GM12878 (cell line): ENCODE measurements at regions not wholly inside any gene's neighbourhood (a gene's known extent, or its start where the extent isn't known, plus 50 kb on each side); places are given as distances from the start of the nearest gene placed in this dataset.

Experiments
- ATAC-seq: fragments of 200-7000 bp; cut with Tn5 transposase; 3 replicates; pipeline ENCODE4 v1.9.1; 2020; ENCODE audit warnings: mild to moderate bottlenecking, moderate library complexity
- BruUV-seq: library from RNA; stranded (reverse); fragments of 400-500 nt; replicated peaks from 2 replicates; lab custom pipeline; 2021; lab: Mats Ljungman, UMichigan
- CTCF ChIA-PET: fragments of 300-600 bp; sonication (Branson Sonifier 250); formaldehyde crosslinking; extraction: SDS; loops from one replicate; lab custom pipeline; 2021; ENCODE audit warnings: inconsistent platforms; lab: Yijun Ruan, JAX
- POLR2A ChIA-PET: fragments of 350-600 bp; formaldehyde crosslinking; extraction: SDS; loops from one replicate; lab custom pipeline; 2021; ENCODE audit warnings: inconsistent platforms; lab: Charles Lee
- RAD21 ChIA-PET: fragments of 300-600 bp; sonication (Branson Sonifier 250); formaldehyde crosslinking; loops from one replicate; lab custom pipeline; 2023; ENCODE audit warnings: antibody characterized with exemption; ENCODE audit not compliant: unreplicated experiment; lab: Charles Lee
- SMC1A ChIA-PET: fragments of 300-600 bp; sonication (Branson Sonifier 250); formaldehyde crosslinking; loops from one replicate; lab custom pipeline; 2023; ENCODE audit not compliant: unreplicated experiment, uncharacterized antibody; lab: Charles Lee
- DNase-seq: peaks from one replicate; pipeline ENCODE4 v3.0.0-alpha.2; 2011; ENCODE audit warnings: low read depth, low spot score
- FAIRE-seq: peaks from 3 replicates; lab custom pipeline; 2011; peaks lifted over from hg19 to GRCh38; lab: Jason Lieb, UNC
- H2AFZ ChIP-seq: 2 replicates; pipeline ENCODE4 v1.6.0; 2011; ENCODE audit warnings: low read depth, low read length, control low read depth; ENCODE audit not compliant: control insufficient read depth
- H3K27ac ChIP-seq: 2 replicates; pipeline ENCODE4 v1.5.1; 2011; ENCODE audit warnings: control low read depth; ENCODE audit not compliant: control insufficient read depth, insufficient read depth
- H3K27me3 ChIP-seq, 2 experiments: replicated peaks in 1 of 2; 2 replicates each; pipeline versions ENCODE4 v1.6.0 to v1.6.1; 2011; ENCODE audit warnings: low read length in 1 of 2; ENCODE audit not compliant: control insufficient read depth in 2 of 2, insufficient read depth in 2 of 2
- H3K36me3 ChIP-seq, 2 experiments: 2 replicates each; pipeline ENCODE4 v1.5.1; 2011; ENCODE audit warnings: low read length in 1 of 2; ENCODE audit not compliant: control insufficient read depth in 2 of 2, insufficient read depth in 2 of 2
- H3K4me1 ChIP-seq: 2 replicates; pipeline ENCODE4 v1.6.1; 2011; ENCODE audit warnings: mild to moderate bottlenecking, low read length, moderate library complexity, mixed read lengths; ENCODE audit not compliant: control insufficient read depth, insufficient read depth
- H3K4me2 ChIP-seq: 2 replicates; pipeline ENCODE4 v1.6.0; 2011; ENCODE audit warnings: control low read depth; ENCODE audit not compliant: control insufficient read depth, insufficient read depth
- H3K4me3 ChIP-seq: fragments of 200-600 bp; sonication (generic); 2 replicates; pipeline ENCODE4 v1.5.1; 2016
- H3K79me2 ChIP-seq: 2 replicates; pipeline ENCODE4 v1.6.0; 2011; ENCODE audit warnings: low read length; ENCODE audit not compliant: control insufficient read depth, insufficient read depth
- H3K9ac ChIP-seq: 2 replicates; pipeline ENCODE4 v1.8.0; 2011; ENCODE audit warnings: low read length, control low read depth, mixed read lengths; ENCODE audit not compliant: control insufficient read depth, insufficient read depth
- H3K9me3 ChIP-seq: replicated peaks from 3 replicates; pipeline ENCODE4 v1.5.1; 2011; ENCODE audit warnings: mild to moderate bottlenecking, low read length; ENCODE audit not compliant: control insufficient read depth, insufficient read depth
- H4K20me1 ChIP-seq: 2 replicates; pipeline ENCODE4 v1.6.0; 2011; ENCODE audit not compliant: control insufficient read depth, insufficient read depth
- ASH2L ChIP-seq: fragments of 300-600, 200-600 bp; sonication (generic); IDR thresholded peaks from 2 replicates; pipeline ENCODE4 v1.6.1; 2017; ENCODE audit warnings: low read depth, mild to moderate bottlenecking, borderline replicate concordance
- BHLHE40 ChIP-seq, 2 experiments: fragments of 450-650 bp in 1 of 2; IDR thresholded peaks; 2 replicates each; pipeline ENCODE4 v1.6.1; 2011 to 2017; ENCODE audit warnings: low read depth in 2 of 2, borderline replicate concordance in 1 of 2, improper control_type of control experiment in 1 of 2, low read length in 1 of 2, mild to moderate bottlenecking in 1 of 2
- CHD1 ChIP-seq: IDR thresholded peaks from 2 replicates; pipeline ENCODE4 v1.6.1; 2012; ENCODE audit warnings: low read depth, low read length, improper control_type of control experiment
- EP300 ChIP-seq, 2 experiments: fragments of 150-350 bp in 1 of 2; IDR thresholded peaks; 2 replicates each; pipeline ENCODE4 v1.6.1; 2011 to 2012; ENCODE audit warnings: low read depth in 2 of 2, low read length in 2 of 2, borderline replicate concordance in 1 of 2, improper control_type of control experiment in 1 of 2, inconsistent platforms in 1 of 2; ENCODE audit not compliant: control insufficient read depth in 1 of 2
- ESRRA ChIP-seq: IDR thresholded peaks from 2 replicates; pipeline ENCODE4 v1.6.1; 2012; ENCODE audit warnings: mild to moderate bottlenecking, low read length, improper control_type of control experiment
- HDAC2 ChIP-seq: fragments of 200-600 bp; sonication (generic); IDR thresholded peaks from 2 replicates; pipeline ENCODE4 v1.6.1; 2017
- HDAC6 ChIP-seq: fragments of 200-600 bp; sonication (generic); IDR thresholded peaks from one replicate; pipeline ENCODE4 v1.8.0; 2017; ENCODE audit warnings: antibody characterized with exemption; ENCODE audit not compliant: unreplicated experiment
- PAX8 ChIP-seq: fragments of 450-650 bp; IDR thresholded peaks from 2 replicates; pipeline ENCODE4 v1.6.1; 2017; ENCODE audit warnings: mild to moderate bottlenecking, moderate library complexity
- PML ChIP-seq: IDR thresholded peaks from 2 replicates; pipeline ENCODE4 v1.6.1; 2012; ENCODE audit warnings: low read length, inconsistent platforms
- SP1 ChIP-seq: IDR thresholded peaks from one replicate; pipeline ENCODE4 v1.6.1; 2011; ENCODE audit warnings: low read depth, low read length
- SREBF1 ChIP-seq: IDR thresholded peaks from 2 replicates; pipeline ENCODE4 v1.6.1; 2012; ENCODE audit warnings: mild to moderate bottlenecking, low read length
- TCF12 ChIP-seq: IDR thresholded peaks from 2 replicates; pipeline ENCODE4 v1.6.1; 2011; ENCODE audit warnings: low read depth, mild to moderate bottlenecking, low read length
- TCF3 ChIP-seq: IDR thresholded peaks from 2 replicates; pipeline ENCODE4 v1.6.1; 2012; ENCODE audit warnings: low read depth, mild to moderate bottlenecking, low read length, borderline replicate concordance; ENCODE audit not compliant: insufficient read depth
- ZNF24 ChIP-seq: fragments of 450-650 bp; IDR thresholded peaks from 2 replicates; pipeline ENCODE4 v1.6.1; 2017; ENCODE audit warnings: antibody characterized with exemption, mild to moderate bottlenecking
- WGBS: methylation state at CpG from one replicate; pipeline ENCODE4 v1.1.6; 2016; ENCODE audit warnings: low lambda C conversion rate; ENCODE audit not compliant: insufficient replicate concordance, insufficient coverage; ENCODE audit errors: missing lambda C conversion rate; 5-methylcytosine and 5-hydroxymethylcytosine counted together
- in situ Hi-C: fragments of 300-500 bp; cut with MboI; formaldehyde crosslinking; loops from 9 replicates; pipeline ENCODE4 v1.14.3; 2018; ENCODE audit warnings: mixed read lengths
- intact Hi-C: fragments of 100-400 bp; cut with micrococcal nuclease; formaldehyde crosslinking; loops from one replicate; pipeline ENCODE4 v1.14.2; 2022; ENCODE audit not compliant: unreplicated experiment
- TF ChIP-seq, protein P1 (sequence below): fragments of 150-350 bp; IDR thresholded peaks from 2 replicates; pipeline ENCODE4 v1.6.1; 2014; ENCODE audit warnings: mild to moderate bottlenecking, low read depth, low read length
- TF ChIP-seq, protein P2 (sequence below): IDR thresholded peaks from 2 replicates; pipeline ENCODE4 v1.6.1; 2011; ENCODE audit warnings: low read depth, mild to moderate bottlenecking, low read length, moderate library complexity, borderline replicate concordance; ENCODE audit errors: extremely low read depth

DNA sequence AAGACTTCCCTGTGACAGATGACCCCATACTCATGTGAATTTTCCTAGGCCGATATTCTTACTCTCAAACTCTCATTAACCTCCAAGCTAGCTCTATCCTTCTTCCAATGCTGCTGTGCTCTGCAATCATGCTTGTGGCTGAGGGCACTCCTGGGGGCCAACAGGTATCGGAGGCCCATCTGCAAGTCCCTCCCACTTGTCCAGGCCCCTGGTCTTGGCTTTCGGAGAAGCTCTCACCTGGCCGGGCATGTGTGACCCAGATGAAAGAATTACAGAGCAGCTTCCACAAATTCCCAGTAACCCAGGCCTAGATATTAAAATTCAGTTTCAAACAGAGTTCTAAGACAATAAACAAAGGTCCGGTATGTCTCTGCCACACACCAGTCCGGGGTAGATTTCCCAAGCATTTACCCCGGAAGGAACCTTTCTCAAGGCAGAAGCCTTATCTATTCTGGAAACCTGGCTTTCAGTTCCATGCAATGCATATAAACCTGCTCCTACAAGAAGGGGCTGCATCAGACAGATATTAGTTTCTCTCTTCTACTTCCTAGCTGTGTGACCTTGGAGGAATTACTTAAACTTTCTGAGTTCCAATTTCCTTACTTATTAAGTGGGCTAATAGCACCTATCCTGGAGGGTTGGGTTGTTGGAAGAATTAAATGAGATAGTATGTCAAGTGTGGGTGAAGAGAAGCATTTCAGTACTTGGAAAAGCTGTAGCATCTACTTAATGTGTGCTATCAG is 270.8 kb downstream of the PTTG2 start:
- CTCF ChIA-PET: no interaction called here

More for the DNA sequence above, 270.8 kb downstream of the PTTG2 start:
- Histone ChIP-seq H3K27ac (no peak overlapping the region), H3K4me1 (no peaks in the 10 kb centered on the region), H3K9me3 (no peaks in the 10 kb centered on the region), H2AFZ (no peak overlapping the region), H3K36me3 (no peaks in the 10 kb centered on the region), H3K79me2 (no peaks in the 10 kb centered on the region), H3K4me3 (no peak overlapping the region), H3K27me3 (no peaks in the 10 kb centered on the region; a peak in 1 of 4 replicates), H3K4me2 (no peak overlapping the region), H4K20me1 (no peaks in the 10 kb centered on the region), H3K9ac (no peak overlapping the region)
- SMC1A ChIA-PET: interaction anchor here (1.4 kb wide), 1 partner anchor 50 kb away, joined by 3 read pairs; no protein-coding TSS in a partner anchor
- FAIRE-seq (no peak), DNase-seq (no peak), ATAC-seq (no peak)
- POLR2A ChIA-PET: no interaction called here
- in situ Hi-C loops (no loop called here), intact Hi-C loops (no loop called here)
- no TSS peak for BruUV-seq
- WGBS: 83% methylated on average over 7 of the region's 7 CpGs
- RAD21 ChIA-PET: no interaction called here
- TF ChIP-seq TCF3 (no peak), TCF12 (no peak), PML (no peak), BHLHE40 (IDR thresholded peaks at IDR 0.05; ENCODE audit: borderline replicate concordance in 1 of 2, low read depth in 2 of 2, low read length in 1 of 2) (no peak), HDAC6 (no peak), ESRRA (no peak), PAX8 (no peak), CHD1 (no peak), EP300 (IDR thresholded peaks at IDR 0.05; ENCODE audit: borderline replicate concordance in 1 of 2, control insufficient read depth in 1 of 2, low read depth in 2 of 2, low read length in 2 of 2) (no peak), ZNF24 (no peak), HDAC2 (no peak), ASH2L (no peak), SP1 (no peak), SREBF1 (no peak)
- TF ChIP-seq, protein P1, sequence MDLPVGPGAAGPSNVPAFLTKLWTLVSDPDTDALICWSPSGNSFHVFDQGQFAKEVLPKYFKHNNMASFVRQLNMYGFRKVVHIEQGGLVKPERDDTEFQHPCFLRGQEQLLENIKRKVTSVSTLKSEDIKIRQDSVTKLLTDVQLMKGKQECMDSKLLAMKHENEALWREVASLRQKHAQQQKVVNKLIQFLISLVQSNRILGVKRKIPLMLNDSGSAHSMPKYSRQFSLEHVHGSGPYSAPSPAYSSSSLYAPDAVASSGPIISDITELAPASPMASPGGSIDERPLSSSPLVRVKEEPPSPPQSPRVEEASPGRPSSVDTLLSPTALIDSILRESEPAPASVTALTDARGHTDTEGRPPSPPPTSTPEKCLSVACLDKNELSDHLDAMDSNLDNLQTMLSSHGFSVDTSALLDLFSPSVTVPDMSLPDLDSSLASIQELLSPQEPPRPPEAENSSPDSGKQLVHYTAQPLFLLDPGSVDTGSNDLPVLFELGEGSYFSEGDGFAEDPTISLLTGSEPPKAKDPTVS: no peak
- TF ChIP-seq, protein P2, sequence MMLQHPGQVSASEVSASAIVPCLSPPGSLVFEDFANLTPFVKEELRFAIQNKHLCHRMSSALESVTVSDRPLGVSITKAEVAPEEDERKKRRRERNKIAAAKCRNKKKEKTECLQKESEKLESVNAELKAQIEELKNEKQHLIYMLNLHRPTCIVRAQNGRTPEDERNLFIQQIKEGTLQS: no peak
